Esophagus squamous epithelium (tissue), 4 donors: ENCODE measurements at regions not wholly inside any gene's neighbourhood (a gene's known extent, or its start where the extent isn't known, plus 50 kb on each side); places are given as distances from the start of the nearest gene placed in this dataset.

ENCODE experiments used
- POLR2A ChIP-seq, 4 donors: fragments of 450-650 bp; IDR thresholded peaks; one replicate each; pipeline ENCODE4 v1.6.1; 2017; ENCODE audit warnings: antibody characterized with exemption in 4 of 4, mild to moderate bottlenecking in 4 of 4, moderate library complexity in 3 of 4
- TF ChIP-seq, protein P1 (sequence below), 6 experiments: fragments of 450-650 bp in 4 of 6; fragments of 200-600 bp in 2 of 6; sonication (generic) in 2 of 6; IDR thresholded peaks; one replicate each; pipeline ENCODE4 v1.5.1; 2016 to 2019; ENCODE audit warnings: antibody characterized with exemption in 6 of 6, mild to moderate bottlenecking in 4 of 6, moderate library complexity in 4 of 6

DNA sequence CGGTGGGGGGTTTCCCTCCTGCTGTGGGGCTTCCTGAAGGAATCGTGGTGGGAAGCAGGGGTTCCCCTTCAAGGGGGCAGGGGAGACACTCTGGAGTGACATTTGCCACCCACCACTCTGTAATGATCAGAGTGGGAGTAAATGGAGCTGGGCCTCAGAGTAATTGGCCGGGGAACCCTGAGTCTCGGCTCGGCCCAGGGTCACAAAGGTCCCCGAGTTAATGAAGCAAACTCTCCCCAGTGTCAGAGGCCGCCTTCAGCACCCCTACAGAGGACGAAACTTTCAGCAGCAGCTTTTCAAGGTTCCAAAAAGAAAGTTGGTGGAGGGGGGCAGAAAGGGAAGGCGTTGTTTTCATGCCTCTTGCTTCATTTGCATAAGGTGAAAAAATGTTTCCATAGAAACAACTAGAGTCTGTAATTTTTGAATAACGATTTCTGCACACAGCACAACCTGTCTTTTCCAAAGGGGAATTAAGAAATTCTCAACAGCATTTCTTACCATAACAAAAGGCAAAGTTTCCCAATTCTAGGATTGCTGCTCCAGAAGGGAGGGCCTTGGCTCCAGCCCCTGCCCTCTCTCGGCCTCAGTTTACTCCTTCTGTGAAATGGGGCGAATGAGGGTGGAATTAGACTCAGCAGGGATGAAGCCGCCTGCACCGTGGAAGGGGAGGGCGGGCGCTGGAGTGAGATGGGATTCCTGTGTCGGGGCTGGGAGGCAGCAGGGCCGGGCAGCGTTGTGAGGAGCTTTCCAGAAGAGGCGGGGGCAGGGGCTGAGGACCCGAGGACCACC, 67.0 kb upstream of the BEGAIN start:
- TF ChIP-seq, protein P1, sequence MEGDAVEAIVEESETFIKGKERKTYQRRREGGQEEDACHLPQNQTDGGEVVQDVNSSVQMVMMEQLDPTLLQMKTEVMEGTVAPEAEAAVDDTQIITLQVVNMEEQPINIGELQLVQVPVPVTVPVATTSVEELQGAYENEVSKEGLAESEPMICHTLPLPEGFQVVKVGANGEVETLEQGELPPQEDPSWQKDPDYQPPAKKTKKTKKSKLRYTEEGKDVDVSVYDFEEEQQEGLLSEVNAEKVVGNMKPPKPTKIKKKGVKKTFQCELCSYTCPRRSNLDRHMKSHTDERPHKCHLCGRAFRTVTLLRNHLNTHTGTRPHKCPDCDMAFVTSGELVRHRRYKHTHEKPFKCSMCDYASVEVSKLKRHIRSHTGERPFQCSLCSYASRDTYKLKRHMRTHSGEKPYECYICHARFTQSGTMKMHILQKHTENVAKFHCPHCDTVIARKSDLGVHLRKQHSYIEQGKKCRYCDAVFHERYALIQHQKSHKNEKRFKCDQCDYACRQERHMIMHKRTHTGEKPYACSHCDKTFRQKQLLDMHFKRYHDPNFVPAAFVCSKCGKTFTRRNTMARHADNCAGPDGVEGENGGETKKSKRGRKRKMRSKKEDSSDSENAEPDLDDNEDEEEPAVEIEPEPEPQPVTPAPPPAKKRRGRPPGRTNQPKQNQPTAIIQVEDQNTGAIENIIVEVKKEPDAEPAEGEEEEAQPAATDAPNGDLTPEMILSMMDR (IDR thresholded peaks at IDR 0.05), result no peak
- TF ChIP-seq POLR2A (IDR thresholded peaks at IDR 0.05), result no peak
